ENCODE measurements at regions not wholly inside any gene's neighbourhood (a gene's known extent, or its start where the extent isn't known, plus 50 kb on each side); places are given as distances from the start of the nearest gene placed in this dataset.

DNA sequence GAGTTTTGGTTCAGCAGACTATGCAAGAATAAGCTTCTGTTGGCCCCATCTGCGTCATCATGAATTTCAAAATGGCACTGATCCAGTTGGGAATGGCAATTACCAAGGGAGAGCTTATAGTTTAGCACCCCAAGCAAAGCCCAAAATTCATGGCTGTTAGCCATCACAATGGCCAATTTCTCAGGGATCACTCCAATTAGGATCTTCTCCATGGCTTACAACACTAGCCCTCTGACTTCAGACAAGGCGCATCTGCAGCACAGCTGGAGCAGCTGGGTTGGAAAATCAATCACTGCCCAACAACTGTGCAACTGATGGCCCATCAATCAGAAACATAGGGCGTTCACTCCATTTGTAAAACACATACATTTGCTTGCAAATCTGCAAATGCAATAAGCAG, 273.6 kb downstream of the SRBD1 start:
- H3K27ac ChIP-seq (ENCODE audit: low read length), result no peak overlapping the region
- intact Hi-C loops (cut with DNase I), result no loop called here
- WGBS, result 70% methylated on average over 3 of the region's 3 CpGs
- no peak for ATAC-seq
- H3K4me1 ChIP-seq (ENCODE audit: control insufficient read depth, insufficient read depth, low read length), result no peaks in the 10 kb centered on the region
- H3K9me3 ChIP-seq (ENCODE audit: control insufficient read depth, low read length), result no peaks in the 10 kb centered on the region
- DNase-seq, result no peak
- no peak overlapping the region for H3K4me3 ChIP-seq (ENCODE audit: low read length)
- no peaks in the 10 kb centered on the region for H3K27me3 ChIP-seq (ENCODE audit: control insufficient read depth, insufficient read depth)

DNA sequence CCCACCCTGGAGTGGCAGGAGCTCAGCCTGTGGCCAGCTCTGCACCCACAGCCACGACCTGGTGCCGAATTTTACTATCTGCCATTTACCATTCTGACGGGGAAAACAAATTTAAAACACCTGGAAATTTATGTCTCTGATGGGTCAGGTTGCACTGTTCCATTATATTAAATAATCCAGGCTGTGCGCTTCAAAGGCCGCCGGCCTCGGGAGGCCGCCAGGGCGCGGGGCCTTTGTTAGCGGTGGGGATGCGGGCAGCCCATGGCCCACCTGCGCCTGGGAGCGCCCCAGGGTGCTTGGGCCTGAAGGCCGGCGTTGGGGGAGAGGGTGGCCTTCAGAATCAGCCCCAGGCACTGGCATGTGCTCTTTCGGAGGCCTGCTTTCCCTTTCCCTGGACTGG, 276.9 kb downstream of the SRBD1 start:
- ATAC-seq, result no peak
- intact Hi-C loops (cut with DNase I), result no loop called here

GRCh38 chr2:45332567-45332966, 278.5 kb downstream of the SRBD1 start:
- DNase-seq (no peak), ATAC-seq (no peak)
- no peaks in the 10 kb centered on the region for H3K27me3 ChIP-seq (ENCODE audit: control insufficient read depth, insufficient read depth)
- no peaks in the 10 kb centered on the region for H3K4me1 ChIP-seq (ENCODE audit: control insufficient read depth, insufficient read depth, low read length)
- intact Hi-C loops (cut with DNase I), result no loop called here
- H3K4me3 ChIP-seq (ENCODE audit: low read length), result no peak overlapping the region
- 77% methylated on average over 1 of the region's 1 CpG for WGBS
- no peak overlapping the region for H3K27ac ChIP-seq (ENCODE audit: low read length)
- no peaks in the 10 kb centered on the region for H3K9me3 ChIP-seq (ENCODE audit: control insufficient read depth, low read length)

More for the DNA sequence above, 276.9 kb downstream of the SRBD1 start:
- Histone ChIP-seq H3K27ac (ENCODE audit: low read length) (no peak overlapping the region), H3K27me3 (ENCODE audit: control insufficient read depth, insufficient read depth) (no peaks in the 10 kb centered on the region), H3K4me1 (ENCODE audit: control insufficient read depth, insufficient read depth, low read length) (no peaks in the 10 kb centered on the region), H3K9me3 (ENCODE audit: control insufficient read depth, low read length) (no peaks in the 10 kb centered on the region), H3K4me3 (ENCODE audit: low read length) (no peak overlapping the region)
- no peak for DNase-seq
- 95% methylated on average over 17 of the region's 17 CpGs for WGBS

GRCh38 chr2:45332094-45332493, 279.0 kb downstream of the SRBD1 start:
- Histone ChIP-seq H3K4me3 (ENCODE audit: low read length) (no peak overlapping the region), H3K4me1 (ENCODE audit: control insufficient read depth, insufficient read depth, low read length) (no peaks in the 10 kb centered on the region), H3K27ac (ENCODE audit: low read length) (no peak overlapping the region), H3K27me3 (ENCODE audit: control insufficient read depth, insufficient read depth) (no peaks in the 10 kb centered on the region), H3K9me3 (ENCODE audit: control insufficient read depth, low read length) (no peaks in the 10 kb centered on the region)
- ATAC-seq (no peak), DNase-seq (no peak)
- intact Hi-C loops (cut with DNase I), result no loop called here

- ATAC-seq, result no peak
- no peaks in the 10 kb centered on the region for H3K4me1 ChIP-seq (ENCODE audit: control insufficient read depth, insufficient read depth, low read length)
- H3K4me3 ChIP-seq (ENCODE audit: low read length), result no peak overlapping the region
- no peaks in the 10 kb centered on the region for H3K9me3 ChIP-seq (ENCODE audit: control insufficient read depth, low read length)
- 84% methylated on average over 7 of the region's 7 CpGs for WGBS
- no peak for DNase-seq
- H3K27ac ChIP-seq (ENCODE audit: low read length), result no peak overlapping the region
- no peaks in the 10 kb centered on the region for H3K27me3 ChIP-seq (ENCODE audit: control insufficient read depth, insufficient read depth)
- intact Hi-C loops (cut with DNase I), result no loop called here
These were observed 279.7 kb downstream of the SRBD1 start for GRCh38 chr2:45331410-45331786.

DNA sequence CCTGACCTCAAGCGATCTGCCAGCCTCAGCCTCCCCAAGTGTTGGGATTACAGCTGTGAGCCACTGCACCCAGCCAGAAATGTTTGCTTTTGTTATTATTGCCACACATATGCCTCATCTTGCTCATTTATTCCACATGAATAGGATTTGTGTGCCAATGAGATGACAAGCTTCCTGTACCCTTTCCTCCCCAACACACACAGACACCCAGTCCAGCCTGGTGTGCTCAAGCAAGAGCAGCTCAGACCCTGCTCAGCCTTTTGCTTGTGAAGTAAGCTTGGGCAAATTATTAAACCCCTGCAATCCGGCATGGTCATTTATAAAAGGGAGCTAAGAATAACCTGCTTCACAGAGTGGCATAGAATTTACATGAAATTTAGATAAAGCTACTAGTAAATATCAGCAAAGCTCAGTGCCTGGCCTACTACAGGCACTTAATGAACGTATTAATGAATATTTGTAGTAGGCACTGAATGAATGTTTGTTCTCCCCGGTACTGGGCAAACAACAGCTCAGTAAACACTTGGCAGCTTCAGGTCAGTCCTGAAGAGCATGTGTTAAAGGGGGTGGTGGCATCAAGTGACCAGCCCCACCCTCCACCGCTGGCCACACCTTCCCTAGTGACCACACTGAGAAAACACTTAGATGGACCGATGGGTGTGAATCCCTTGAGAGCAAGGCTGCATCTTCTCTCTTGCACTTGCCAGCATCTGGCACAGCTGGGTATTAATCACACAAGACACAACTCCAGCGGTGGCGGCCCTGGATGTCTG, 280.2 kb downstream of the SRBD1 start:
- Histone ChIP-seq H3K27me3 (ENCODE audit: control insufficient read depth, insufficient read depth) (no peaks in the 10 kb centered on the region), H3K27ac (ENCODE audit: low read length) (no peak overlapping the region), H3K9me3 (ENCODE audit: control insufficient read depth, low read length) (no peaks in the 10 kb centered on the region), H3K4me1 (ENCODE audit: control insufficient read depth, insufficient read depth, low read length) (no peaks in the 10 kb centered on the region), H3K4me3 (ENCODE audit: low read length) (no peak overlapping the region)
- no peak for DNase-seq
- ATAC-seq, result no peak
- WGBS, result 66% methylated on average over 8 of the region's 8 CpGs
- intact Hi-C loops (cut with DNase I), result no loop called here

DNA sequence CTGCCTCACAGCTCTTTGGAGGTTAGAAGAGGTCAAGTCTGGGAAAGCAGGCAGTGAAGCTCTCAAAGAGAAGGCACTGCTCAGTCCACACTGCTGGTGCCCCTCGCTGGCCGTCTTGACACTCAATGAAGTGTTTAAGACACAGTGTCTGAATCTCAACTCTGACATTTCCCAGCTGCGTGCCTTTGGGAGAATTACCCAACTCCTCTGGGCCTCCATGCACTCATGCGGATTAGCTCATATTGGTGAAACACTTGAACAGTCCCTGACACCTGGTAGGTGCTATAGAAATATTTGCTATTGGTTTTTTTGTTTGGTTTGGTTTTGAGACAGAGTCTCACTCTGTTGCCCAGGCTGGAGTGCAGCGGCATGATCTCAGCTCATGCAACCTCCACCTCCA, 281.0 kb downstream of the SRBD1 start:
- DNase-seq, result no peak
- Histone ChIP-seq H3K9me3 (ENCODE audit: control insufficient read depth, low read length) (no peaks in the 10 kb centered on the region), H3K27me3 (ENCODE audit: control insufficient read depth, insufficient read depth) (no peaks in the 10 kb centered on the region), H3K4me1 (ENCODE audit: control insufficient read depth, insufficient read depth, low read length) (no peaks in the 10 kb centered on the region), H3K4me3 (ENCODE audit: low read length) (no peak overlapping the region), H3K27ac (ENCODE audit: low read length) (no peak overlapping the region)
- ATAC-seq, result no peak
- 82% methylated on average over 5 of the region's 5 CpGs for whole genome bisulfite sequencing
- intact Hi-C loops (cut with DNase I), result no loop called here

GRCh38 chr2:45329045-45329677, 281.9 kb downstream of the SRBD1 start:
- no peaks in the 10 kb centered on the region for H3K4me1 ChIP-seq (ENCODE audit: control insufficient read depth, insufficient read depth, low read length)
- no peaks in the 10 kb centered on the region for H3K27me3 ChIP-seq (ENCODE audit: control insufficient read depth, insufficient read depth)
- DNase-seq, result no peak
- H3K27ac ChIP-seq (ENCODE audit: low read length), result no peak overlapping the region
- WGBS, result 70% methylated on average over 7 of the region's 7 CpGs
- no peaks in the 10 kb centered on the region for H3K9me3 ChIP-seq (ENCODE audit: control insufficient read depth, low read length)
- intact Hi-C loops (cut with DNase I), result no loop called here
- H3K4me3 ChIP-seq (ENCODE audit: low read length), result no peak overlapping the region
- ATAC-seq, result no peak

DNA sequence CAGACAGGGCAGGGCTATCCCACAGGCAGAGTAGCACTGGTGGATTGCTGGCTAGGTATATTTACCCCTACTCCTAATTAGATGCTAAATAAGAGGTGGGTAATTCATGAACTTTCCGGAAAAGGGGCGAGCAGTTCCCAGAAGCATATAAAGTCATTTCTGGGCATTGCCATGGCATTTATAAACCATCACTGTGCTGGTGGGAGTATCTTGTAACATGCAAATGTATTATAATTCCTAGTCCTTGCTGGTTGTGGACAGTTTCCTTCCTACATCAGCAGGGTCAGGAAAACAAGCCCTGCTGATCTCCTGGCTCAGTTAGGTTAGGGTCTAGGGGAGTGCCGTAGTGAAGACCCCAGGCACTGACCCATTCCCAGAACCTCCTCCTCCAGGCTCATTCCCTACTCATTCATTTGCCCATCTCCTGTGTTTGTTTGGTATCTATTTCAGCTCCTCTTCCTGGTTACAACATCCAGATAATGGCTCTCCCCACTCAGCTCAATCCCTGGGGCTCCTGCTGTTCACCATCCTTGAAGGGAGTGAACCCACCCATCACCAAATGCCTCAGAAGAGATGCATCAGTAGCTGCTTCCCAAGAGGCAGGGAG, 282.7 kb downstream of the SRBD1 start:
- DNase-seq (no peak), ATAC-seq (no peak)
- Histone ChIP-seq H3K4me1 (ENCODE audit: control insufficient read depth, insufficient read depth, low read length) (no peaks in the 10 kb centered on the region), H3K27ac (ENCODE audit: low read length) (no peak overlapping the region), H3K9me3 (ENCODE audit: control insufficient read depth, low read length) (peaks cover under 1% of the 10 kb centered on the region), H3K4me3 (ENCODE audit: low read length) (no peak overlapping the region), H3K27me3 (ENCODE audit: control insufficient read depth, insufficient read depth) (no peaks in the 10 kb centered on the region)
- 93% methylated on average over 3 of the region's 3 CpGs for WGBS
- intact Hi-C loops (cut with DNase I), result no loop called here

- no peak for DNase-seq
- Histone ChIP-seq H3K27ac (ENCODE audit: low read length) (no peak overlapping the region), H3K27me3 (ENCODE audit: control insufficient read depth, insufficient read depth) (no peaks in the 10 kb centered on the region), H3K4me3 (ENCODE audit: low read length) (no peak overlapping the region), H3K9me3 (ENCODE audit: control insufficient read depth, low read length) (peaks cover 3% of the 10 kb centered on the region), H3K4me1 (ENCODE audit: control insufficient read depth, insufficient read depth, low read length) (no peaks in the 10 kb centered on the region)
- no peak for ATAC-seq
- intact Hi-C loops (cut with DNase I), result no loop called here
- 86% methylated on average over 3 of the region's 3 CpGs for WGBS
These were observed 287.7 kb downstream of the SRBD1 start for GRCh38 chr2:45323344-45323743.

GRCh38 chr2:45320956-45321355, 290.1 kb downstream of the SRBD1 start:
- Histone ChIP-seq H3K27ac (ENCODE audit: low read length) (no peak overlapping the region), H3K4me3 (ENCODE audit: low read length) (no peak overlapping the region), H3K27me3 (ENCODE audit: control insufficient read depth, insufficient read depth) (no peaks in the 10 kb centered on the region), H3K9me3 (ENCODE audit: control insufficient read depth, low read length) (peaks cover 3% of the 10 kb centered on the region), H3K4me1 (ENCODE audit: control insufficient read depth, insufficient read depth, low read length) (no peaks in the 10 kb centered on the region)
- no peak for ATAC-seq
- intact Hi-C loops (cut with DNase I), result no loop called here
- DNase-seq, result no peak
- 94% methylated on average over 2 of the region's 2 CpGs for WGBS
